IMR-90 (cell line): ENCODE measurements at regions not wholly inside any gene's neighbourhood (a gene's known extent, or its start where the extent isn't known, plus 50 kb on each side); places are given as distances from the start of the nearest gene placed in this dataset.

ENCODE experiments used
- ATAC-seq: fragments of 200-7000 bp; cut with Tn5 transposase; 2 replicates; pipeline ENCODE4 v1.9.1; 2020; ENCODE audit warnings: low read depth, mild to moderate bottlenecking, moderate library complexity
- BruUV-seq: library from RNA; stranded (reverse); fragments of 400-500 nt; replicated peaks from 2 replicates; lab custom pipeline; 2021; lab: Mats Ljungman, UMichigan
- CTCF ChIA-PET: fragments of 300-600 bp; formaldehyde crosslinking; extraction: SDS; loops from one replicate; lab custom pipeline; 2021; ENCODE audit warnings: antibody characterized with exemption; lab: Yijun Ruan, JAX
- POLR2A ChIA-PET: fragments of 300-600 bp; sonication (Branson Sonifier 250); formaldehyde crosslinking; loops from one replicate; lab custom pipeline; 2022; ENCODE audit warnings: antibody characterized with exemption; ENCODE audit not compliant: unreplicated experiment; lab: Charles Lee
- DNase-seq: peaks from one replicate; pipeline ENCODE4 v3.0.0; 2013
- H2AFZ ChIP-seq: replicated peaks from 2 replicates; pipeline ENCODE3; 2013; ENCODE audit warnings: low read length, mild to moderate bottlenecking; ENCODE audit not compliant: poor library complexity
- H2AK5ac ChIP-seq: 2 replicates; pipeline ENCODE4 v1.6.1; 2013; ENCODE audit warnings: low read depth, low read length, inconsistent platforms
- H2AK9ac ChIP-seq: replicated peaks from 2 replicates; pipeline ENCODE3; 2013; ENCODE audit warnings: mild to moderate bottlenecking, low read depth, low read length, moderate library complexity; ENCODE audit not compliant: poor library complexity
- H2BK120ac ChIP-seq: 2 replicates; pipeline ENCODE4 v1.6.1; 2013; ENCODE audit warnings: low read depth, low read length, inconsistent platforms
- H2BK15ac ChIP-seq: 3 replicates; pipeline ENCODE4 v1.6.1; 2013; ENCODE audit warnings: low read depth, low read length, inconsistent platforms
- H2BK20ac ChIP-seq: 2 replicates; pipeline ENCODE4 v1.6.1; 2013; ENCODE audit warnings: low read depth, mild to moderate bottlenecking, inconsistent platforms, low read length, moderate library complexity
- H2BK5ac ChIP-seq: 2 replicates; pipeline ENCODE4 v1.6.1; 2013; ENCODE audit warnings: mild to moderate bottlenecking, low read depth, low read length, inconsistent platforms; ENCODE audit not compliant: poor library complexity, severe bottlenecking
- H3K14ac ChIP-seq: replicated peaks from 2 replicates; pipeline ENCODE4 v1.6.1; 2013; ENCODE audit warnings: low read depth, low read length, inconsistent platforms
- H3K18ac ChIP-seq: 2 replicates; pipeline ENCODE4 v1.6.1; 2013; ENCODE audit warnings: low read depth, low read length, control low read depth
- H3K23ac ChIP-seq: 2 replicates; pipeline ENCODE4 v1.6.1; 2013; ENCODE audit warnings: low read depth, low read length, inconsistent platforms
- H3K27ac ChIP-seq: 2 replicates; pipeline ENCODE4 v1.5.1; 2013; ENCODE audit warnings: mild to moderate bottlenecking, control low read depth, low read length; ENCODE audit not compliant: insufficient read depth
- H3K27me3 ChIP-seq: 2 replicates; pipeline ENCODE4 v1.6.1; 2013; ENCODE audit warnings: low read length; ENCODE audit not compliant: control insufficient read depth, insufficient read depth
- H3K36me3 ChIP-seq: 2 replicates; pipeline ENCODE4 v1.6.1; 2013; ENCODE audit warnings: low read length, mixed read lengths; ENCODE audit not compliant: control insufficient read depth, insufficient read depth
- H3K4ac ChIP-seq: 2 replicates; pipeline ENCODE4 v1.6.1; 2013; ENCODE audit warnings: low read depth, low read length, inconsistent platforms
- H3K4me1 ChIP-seq: 2 replicates; pipeline ENCODE4 v1.6.1; 2013; ENCODE audit warnings: low read length, mixed read lengths; ENCODE audit not compliant: control insufficient read depth, insufficient read depth
- H3K4me2 ChIP-seq: 2 replicates; pipeline ENCODE4 v1.6.1; 2013; ENCODE audit warnings: low read depth, mild to moderate bottlenecking, control low read depth, low read length, moderate library complexity
- H3K4me3 ChIP-seq: 2 replicates; pipeline ENCODE4 v1.5.1; 2013; ENCODE audit warnings: low read depth, mild to moderate bottlenecking, control low read depth, low read length, moderate library complexity; ENCODE audit not compliant: insufficient read depth
- H3K56ac ChIP-seq: 2 replicates; pipeline ENCODE4 v1.6.1; 2013; ENCODE audit warnings: low read length, inconsistent platforms; ENCODE audit not compliant: insufficient read depth; ENCODE audit errors: extremely low read depth
- H3K79me1 ChIP-seq, 2 experiments: 2 replicates each; pipeline ENCODE4 v1.6.1; 2013; ENCODE audit warnings: low read length in 2 of 2, inconsistent platforms in 1 of 2, low read depth in 1 of 2
- H3K9ac ChIP-seq: 2 replicates; pipeline ENCODE4 v1.6.1; 2013; ENCODE audit warnings: low read depth, low read length, control low read depth
- H3K9me1 ChIP-seq: 2 replicates; pipeline ENCODE4 v1.6.1; 2013; ENCODE audit warnings: low read length, inconsistent platforms; ENCODE audit not compliant: insufficient read depth
- H3K9me3 ChIP-seq: 2 replicates; pipeline ENCODE4 v1.6.1; 2013; ENCODE audit warnings: low read length; ENCODE audit not compliant: control insufficient read depth, insufficient read depth
- H4K20me1 ChIP-seq: 2 replicates; pipeline ENCODE4 v1.6.1; 2013; ENCODE audit warnings: low read length, inconsistent platforms; ENCODE audit not compliant: insufficient read depth
- H4K5ac ChIP-seq: 2 replicates; pipeline ENCODE4 v1.6.1; 2013; ENCODE audit warnings: mild to moderate bottlenecking, low read depth, low read length, control low read depth
- H4K8ac ChIP-seq, 2 experiments: 2 replicates each; pipeline ENCODE4 v1.6.1; 2013; ENCODE audit warnings: low read depth in 2 of 2, low read length in 2 of 2, control low read depth in 1 of 2, inconsistent platforms in 1 of 2
- H4K91ac ChIP-seq: 2 replicates; pipeline ENCODE4 v1.6.1; 2013; ENCODE audit warnings: low read depth, low read length, inconsistent platforms; ENCODE audit not compliant: insufficient read depth
- BHLHE40 ChIP-seq: fragments of 150-350 bp; IDR thresholded peaks from 2 replicates; pipeline ENCODE4 v1.6.1; 2016; ENCODE audit warnings: mild to moderate bottlenecking, low read depth, low read length
- ELK1 ChIP-seq: fragments of 150-350 bp; IDR thresholded peaks from 2 replicates; pipeline ENCODE4 v1.6.1; 2016; ENCODE audit warnings: low read depth, mild to moderate bottlenecking, low read length, moderate library complexity, borderline replicate concordance
- MAZ ChIP-seq: IDR thresholded peaks from 2 replicates; pipeline ENCODE4 v1.6.1; 2012; ENCODE audit warnings: low read depth, mild to moderate bottlenecking, low read length, improper control_type of control experiment, moderate library complexity, borderline replicate concordance
- RAD21 ChIP-seq: IDR thresholded peaks from 2 replicates; pipeline ENCODE4 v1.6.1; 2012; ENCODE audit warnings: low read length, improper control_type of control experiment
- RFX5 ChIP-seq: IDR thresholded peaks from 2 replicates; pipeline ENCODE4 v1.8.0; 2012; ENCODE audit warnings: low read depth, mild to moderate bottlenecking, low read length, moderate library complexity
- USF2 ChIP-seq: fragments of 150-350 bp; IDR thresholded peaks from 2 replicates; pipeline ENCODE4 v1.6.1; 2017; ENCODE audit warnings: mild to moderate bottlenecking, antibody characterized with exemption, low read length, low read depth
- WGBS, 2 experiments: methylation state at CpG; one replicate each; pipeline versions ENCODE4 v1.1.5 to v1.1.7; 2013; ENCODE audit warnings: missing lambda C conversion rate in 2 of 2; ENCODE audit not compliant: insufficient read length in 1 of 2; ENCODE audit errors: extremely low coverage in 2 of 2; 5-methylcytosine and 5-hydroxymethylcytosine counted together
- dilution Hi-C: fragments of 300-500 bp; cut with HindIII; formaldehyde crosslinking; loops from one replicate; pipeline ENCODE4 v1.14.3; 2018; ENCODE audit warnings: low sequenced_read_pairs; ENCODE audit not compliant: unreplicated experiment
- in situ Hi-C: fragments of 300-500 bp; cut with MboI; formaldehyde crosslinking; loops from 3 replicates; pipeline ENCODE4 v1.14.3; 2019; ENCODE audit warnings: low sequenced_read_pairs, inconsistent platforms, mixed read lengths
- intact Hi-C: fragments of 100-400 bp; cut with micrococcal nuclease; formaldehyde crosslinking; loops from 2 replicates; pipeline ENCODE4 v1.10.0; 2022

- POLR2A ChIA-PET: no interaction called here
- H3K27me3 ChIP-seq: no peaks in the 10 kb centered on the region
- no peak overlapping the region for H2BK15ac ChIP-seq
- no peak overlapping the region for H3K4me2 ChIP-seq
- no peak overlapping the region for H4K8ac ChIP-seq
- H4K5ac ChIP-seq: no peak overlapping the region
- intact Hi-C loops: no loop called here
- no peak overlapping the region for H2BK20ac ChIP-seq
- H3K9me3 ChIP-seq: peaks cover 3% of the 10 kb centered on the region
- no peaks in the 10 kb centered on the region for H4K20me1 ChIP-seq
- no peak overlapping the region for H3K4me3 ChIP-seq
- TF ChIP-seq USF2 (no peak), MAZ (no peak), BHLHE40 (no peak), ELK1 (no peak), RAD21 (no peak), RFX5 (no peak)
- no peak overlapping the region for H3K9ac ChIP-seq
- H3K23ac ChIP-seq: no peak overlapping the region
- H3K27ac ChIP-seq: no peak overlapping the region
- dilution Hi-C loops: no loop called here
- no peaks in the 10 kb centered on the region for H3K36me3 ChIP-seq
- no peak overlapping the region for H4K91ac ChIP-seq
- H3K4me1 ChIP-seq: no peaks in the 10 kb centered on the region
- 60% methylated on average over 1 of the region's 3 CpGs; no CpG with 5 or more reads in 1 of the 2 experiments for WGBS, 2 experiments
- no peak overlapping the region for H2BK5ac ChIP-seq
- no peak overlapping the region for H2AK5ac ChIP-seq
- H3K18ac ChIP-seq: no peak overlapping the region
- CTCF ChIA-PET: no interaction called here
- no TSS peak for BruUV-seq
- H2BK120ac ChIP-seq: no peak overlapping the region
- H2AK9ac ChIP-seq: no peak overlapping the region
- H2AFZ ChIP-seq: no peak overlapping the region
- no peaks in the 10 kb centered on the region for H3K79me1 ChIP-seq
- no peak overlapping the region for H3K56ac ChIP-seq
- DNase-seq: no peak
- H3K9me1 ChIP-seq: no peaks in the 10 kb centered on the region
- no peak overlapping the region for H3K14ac ChIP-seq
- no peak for ATAC-seq
- in situ Hi-C loops: no loop called here
- H3K4ac ChIP-seq: no peak overlapping the region
Observed at GRCh38 chr1:208917723-208918122, 665.8 kb upstream of the CAMK1G start.
